ENCODE measurements at regions not wholly inside any gene's neighbourhood (a gene's known extent, or its start where the extent isn't known, plus 50 kb on each side); places are given as distances from the start of the nearest gene placed in this dataset.

DNA sequence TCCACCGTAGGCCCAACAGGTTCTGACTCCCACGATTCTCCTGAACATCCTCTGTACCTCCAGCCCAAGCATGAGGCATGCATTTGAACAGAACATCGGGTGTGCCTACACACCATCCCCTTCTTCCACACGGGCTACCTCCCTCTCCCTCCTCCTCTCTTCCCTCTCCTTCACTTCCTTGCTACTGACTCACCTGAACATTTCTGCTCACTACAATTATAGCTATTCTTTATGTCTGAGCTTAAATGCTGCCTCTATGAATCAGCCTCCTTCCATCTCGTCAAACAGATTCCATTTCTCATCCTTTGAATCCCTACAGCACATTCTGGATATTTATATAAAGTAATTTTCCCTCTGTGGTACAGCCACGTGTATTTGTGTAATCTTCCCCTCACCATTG, 71.4 kb upstream of the MYLIP start:
- no peak overlapping the region for H3K9ac ChIP-seq (ENCODE audit: control insufficient read depth, insufficient read depth, low read length)
- DNase-seq (ENCODE audit: low read depth, low spot score) (no peak), FAIRE-seq (no peak), ATAC-seq (no peak)
- BruUV-seq (replicated peaks): no TSS peak
- H3K27ac ChIP-seq (ENCODE audit: control insufficient read depth, insufficient read depth): no peak overlapping the region
- intact Hi-C loops (cut with micrococcal nuclease; ENCODE audit: unreplicated experiment): no loop called here
- in situ Hi-C loops (cut with MboI): no loop called here
- SMC1A ChIA-PET (ENCODE audit: uncharacterized antibody, unreplicated experiment): interaction anchor here (1.6 kb wide), 1 partner anchor 13 kb away, joined by 3 read pairs; no protein-coding TSS in a partner anchor
- H3K79me2 ChIP-seq (ENCODE audit: control insufficient read depth, insufficient read depth, low read length): no peaks in the 10 kb centered on the region
- CTCF ChIA-PET: no interaction called here
- TF ChIP-seq ZNF622 (IDR thresholded peaks at IDR 0.05) (no peak), POLR2A (IDR thresholded peaks at IDR 0.05; ENCODE audit: low read depth, low read length) (no peak), RBBP5 (conservative IDR thresholded peaks at IDR 0.05) (no peak), USF1 (IDR thresholded peaks at IDR 0.05; ENCODE audit: borderline replicate concordance, extremely low read length, insufficient read depth, low read depth, low read length) (no peak), TCF3 (IDR thresholded peaks at IDR 0.05; ENCODE audit: borderline replicate concordance, insufficient read depth, low read depth, low read length) (no peak), NR2C1 (IDR thresholded peaks at IDR 0.05) (no peak), IKZF1 (conservative IDR thresholded peaks at IDR 0.05) (no peak), RELA (IDR thresholded peaks at IDR 0.05; ENCODE audit: borderline replicate concordance, partially characterized antibody) (no peak), CREB1 (IDR thresholded peaks at IDR 0.05; ENCODE audit: low read depth) (no peak), MEF2B (IDR thresholded peaks at IDR 0.05; ENCODE audit: partially characterized antibody, poor library complexity, severe bottlenecking) (no peak), SMAD5 (IDR thresholded peaks at IDR 0.05; ENCODE audit: low read depth) (no peak), YY1 (IDR thresholded peaks at IDR 0.05; ENCODE audit: low read depth, low read length) (no peak), PKNOX1 (IDR thresholded peaks at IDR 0.05) (no peak), POLR2AphosphoS5 (IDR thresholded peaks at IDR 0.05; ENCODE audit: low read length) (no peak), MYB (IDR thresholded peaks at IDR 0.05; ENCODE audit: borderline replicate concordance, low read depth, low read length) (no peak), ATF7 (IDR thresholded peaks at IDR 0.05; ENCODE audit: low read depth) (no peak)
- TF ChIP-seq, protein P1, sequence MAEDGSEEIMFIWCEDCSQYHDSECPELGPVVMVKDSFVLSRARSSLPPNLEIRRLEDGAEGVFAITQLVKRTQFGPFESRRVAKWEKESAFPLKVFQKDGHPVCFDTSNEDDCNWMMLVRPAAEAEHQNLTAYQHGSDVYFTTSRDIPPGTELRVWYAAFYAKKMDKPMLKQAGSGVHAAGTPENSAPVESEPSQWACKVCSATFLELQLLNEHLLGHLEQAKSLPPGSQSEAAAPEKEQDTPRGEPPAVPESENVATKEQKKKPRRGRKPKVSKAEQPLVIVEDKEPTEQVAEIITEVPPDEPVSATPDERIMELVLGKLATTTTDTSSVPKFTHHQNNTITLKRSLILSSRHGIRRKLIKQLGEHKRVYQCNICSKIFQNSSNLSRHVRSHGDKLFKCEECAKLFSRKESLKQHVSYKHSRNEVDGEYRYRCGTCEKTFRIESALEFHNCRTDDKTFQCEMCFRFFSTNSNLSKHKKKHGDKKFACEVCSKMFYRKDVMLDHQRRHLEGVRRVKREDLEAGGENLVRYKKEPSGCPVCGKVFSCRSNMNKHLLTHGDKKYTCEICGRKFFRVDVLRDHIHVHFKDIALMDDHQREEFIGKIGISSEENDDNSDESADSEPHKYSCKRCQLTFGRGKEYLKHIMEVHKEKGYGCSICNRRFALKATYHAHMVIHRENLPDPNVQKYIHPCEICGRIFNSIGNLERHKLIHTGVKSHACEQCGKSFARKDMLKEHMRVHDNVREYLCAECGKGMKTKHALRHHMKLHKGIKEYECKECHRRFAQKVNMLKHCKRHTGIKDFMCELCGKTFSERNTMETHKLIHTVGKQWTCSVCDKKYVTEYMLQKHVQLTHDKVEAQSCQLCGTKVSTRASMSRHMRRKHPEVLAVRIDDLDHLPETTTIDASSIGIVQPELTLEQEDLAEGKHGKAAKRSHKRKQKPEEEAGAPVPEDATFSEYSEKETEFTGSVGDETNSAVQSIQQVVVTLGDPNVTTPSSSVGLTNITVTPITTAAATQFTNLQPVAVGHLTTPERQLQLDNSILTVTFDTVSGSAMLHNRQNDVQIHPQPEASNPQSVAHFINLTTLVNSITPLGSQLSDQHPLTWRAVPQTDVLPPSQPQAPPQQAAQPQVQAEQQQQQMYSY (CRISPR knock-in tag; IDR thresholded peaks at IDR 0.05): no peak
- no peak overlapping the region for H2AFZ ChIP-seq (ENCODE audit: control insufficient read depth, low read depth, low read length)
- no peaks in the 10 kb centered on the region for H4K20me1 ChIP-seq (ENCODE audit: control insufficient read depth, insufficient read depth)
- no peaks in the 10 kb centered on the region for H3K9me3 ChIP-seq (replicated peaks; ENCODE audit: control insufficient read depth, insufficient read depth, low read length)
- RAD21 ChIA-PET (ENCODE audit: unreplicated experiment): no interaction called here
- no peaks in the 10 kb centered on the region for H3K4me1 ChIP-seq (ENCODE audit: control insufficient read depth, insufficient read depth, low read length)
- POLR2A ChIA-PET: no interaction called here
- H3K4me3 ChIP-seq: no peak overlapping the region
- no peak overlapping the region for H3K4me2 ChIP-seq (ENCODE audit: control insufficient read depth, insufficient read depth)
- 61% methylated on average over 6 of the region's 6 CpGs for WGBS (ENCODE audit: insufficient coverage, insufficient replicate concordance, low lambda C conversion rate, missing lambda C conversion rate)
- H3K36me3 ChIP-seq (ENCODE audit: control insufficient read depth in 2 of 2, insufficient read depth in 2 of 2, low read length in 1 of 2): no peaks in the 10 kb centered on the region
- no peaks in the 10 kb centered on the region for H3K27me3 ChIP-seq (replicated peaks in 1 of 2; ENCODE audit: control insufficient read depth in 2 of 2, insufficient read depth in 2 of 2, low read length in 1 of 2)

All from GM12878 (cell line).